CD4-positive, alpha-beta T cell treated with Interleukin-15 for 4 hours (primary cell): ENCODE measurements at regions not wholly inside any gene's neighbourhood (a gene's known extent, or its start where the extent isn't known, plus 50 kb on each side); places are given as distances from the start of the nearest gene placed in this dataset.

Experiments used
- DNase-seq: peaks from one replicate; pipeline ENCODE4 v3.0.0-alpha.2; 2020; ENCODE audit warnings: low spot score

DNA sequence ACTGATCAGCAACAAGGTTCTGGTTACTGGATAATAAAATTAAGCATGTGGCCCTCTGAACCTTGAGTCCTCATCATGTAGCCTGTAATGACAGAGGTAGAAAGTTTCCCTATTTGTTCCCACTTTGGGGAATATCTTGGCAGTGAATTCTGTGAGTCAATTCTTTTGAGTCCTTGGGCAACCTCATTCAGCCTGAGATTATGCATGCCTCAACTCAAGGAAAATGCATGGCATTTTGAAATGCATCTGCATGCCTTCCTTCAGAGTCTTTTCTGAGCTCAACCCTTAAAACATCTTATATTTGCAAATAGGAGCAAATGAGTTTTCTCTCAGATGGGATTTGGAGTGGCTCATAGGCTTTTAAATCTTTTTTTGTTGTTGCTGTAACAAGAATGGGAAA is 218.1 kb upstream of the CD180 start:
- DNase-seq: no peak

DNA sequence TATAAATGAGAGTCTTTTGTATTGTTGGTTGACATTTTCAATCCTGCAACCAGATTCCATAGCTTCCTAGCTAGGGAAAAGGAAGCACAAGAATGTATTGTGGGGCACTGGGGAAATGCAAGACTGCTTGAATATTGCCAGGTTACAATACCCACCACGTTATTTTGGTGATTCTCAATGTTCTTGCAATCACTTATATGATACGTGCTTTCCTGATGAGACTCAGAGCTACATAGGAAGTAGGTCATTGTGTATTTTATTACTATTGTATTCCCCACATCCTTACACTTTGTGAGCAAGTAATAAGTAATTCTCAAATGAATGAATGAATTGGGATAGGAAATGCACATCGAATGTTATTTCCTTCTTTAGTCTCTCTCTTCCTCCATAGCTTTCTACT is 217.1 kb upstream of the CD180 start:
- no peak for DNase-seq

DNA sequence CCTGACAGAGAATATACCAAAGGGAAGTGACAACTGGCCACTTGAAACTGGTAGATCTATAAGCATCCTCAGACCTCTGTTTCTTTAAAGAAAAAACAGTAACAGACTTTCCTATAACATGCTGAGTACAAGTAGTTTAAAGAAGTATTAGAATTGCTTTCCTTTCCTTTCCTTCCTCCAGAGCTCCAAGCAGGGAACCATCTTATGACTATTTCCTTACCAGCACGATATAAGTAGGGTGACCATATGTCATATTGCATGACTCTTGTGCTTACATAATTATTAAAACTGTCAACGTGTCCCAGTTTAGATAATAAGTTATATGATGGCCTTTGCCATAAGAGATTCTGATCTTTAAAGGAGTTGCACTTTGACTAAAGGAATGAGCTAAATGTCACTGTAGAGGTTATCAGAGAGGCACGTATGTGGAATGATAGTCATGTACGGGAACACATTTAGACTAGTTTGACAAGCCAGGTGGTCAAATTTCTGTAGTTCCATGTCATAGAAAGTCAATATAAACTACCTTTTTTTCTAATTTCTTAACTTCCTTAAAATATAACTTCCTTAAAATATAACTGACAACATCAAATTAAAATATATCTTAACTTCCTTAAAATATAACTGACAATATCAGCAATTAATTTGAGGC is 212.7 kb upstream of the CD180 start:
- DNase-seq: no peak

DNA sequence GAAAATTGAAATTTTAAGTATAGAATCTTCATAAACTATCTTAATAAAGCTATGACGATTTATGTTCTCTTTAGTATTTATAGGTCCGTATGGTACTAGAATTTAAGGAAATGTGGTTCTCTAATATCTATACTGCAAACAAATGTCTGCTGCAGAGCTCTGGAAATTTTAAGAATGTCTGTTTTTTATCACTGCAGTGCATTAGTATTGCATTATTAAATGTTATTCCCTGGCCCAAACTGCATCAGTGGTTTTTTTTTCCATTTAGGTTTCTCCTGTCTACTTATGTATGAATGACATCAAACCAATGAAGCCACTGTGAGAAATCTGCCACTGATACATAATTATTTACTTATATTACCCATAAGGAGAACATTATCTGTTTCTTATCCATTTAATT is 211.4 kb upstream of the CD180 start:
- no peak for DNase-seq

DNA sequence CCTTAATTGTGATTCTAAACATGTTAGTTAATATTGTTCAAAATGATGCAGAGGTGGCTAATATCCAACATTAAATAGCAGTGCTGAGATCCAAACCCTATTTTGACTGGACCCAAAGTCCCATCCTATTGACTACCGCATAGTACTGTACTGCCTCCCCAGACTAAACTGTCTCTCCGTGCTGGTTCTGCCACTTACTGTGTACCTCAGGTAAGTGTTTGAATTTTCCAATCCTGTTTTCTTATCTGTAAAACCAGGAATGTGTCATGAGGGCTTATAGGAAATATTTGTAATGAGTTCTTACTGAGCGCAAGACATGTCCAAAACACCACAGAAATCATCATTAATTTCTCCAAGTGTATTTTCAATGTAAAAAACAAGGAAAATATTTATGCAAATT is 209.2 kb upstream of the CD180 start:
- no peak for DNase-seq

DNA sequence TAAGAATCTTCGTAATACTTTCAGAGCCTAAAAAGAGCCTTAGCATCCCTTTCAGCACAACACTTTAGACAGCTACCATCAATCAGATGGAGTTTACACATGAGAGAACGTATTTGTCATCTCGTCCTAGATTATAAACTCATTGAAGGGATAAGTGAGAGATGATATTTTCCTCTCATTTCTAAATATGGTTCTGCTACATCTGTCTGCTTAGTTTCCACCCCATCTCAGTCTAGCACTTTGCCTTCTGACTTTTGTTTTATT is 208.4 kb upstream of the CD180 start:
- no peak for DNase-seq

DNA sequence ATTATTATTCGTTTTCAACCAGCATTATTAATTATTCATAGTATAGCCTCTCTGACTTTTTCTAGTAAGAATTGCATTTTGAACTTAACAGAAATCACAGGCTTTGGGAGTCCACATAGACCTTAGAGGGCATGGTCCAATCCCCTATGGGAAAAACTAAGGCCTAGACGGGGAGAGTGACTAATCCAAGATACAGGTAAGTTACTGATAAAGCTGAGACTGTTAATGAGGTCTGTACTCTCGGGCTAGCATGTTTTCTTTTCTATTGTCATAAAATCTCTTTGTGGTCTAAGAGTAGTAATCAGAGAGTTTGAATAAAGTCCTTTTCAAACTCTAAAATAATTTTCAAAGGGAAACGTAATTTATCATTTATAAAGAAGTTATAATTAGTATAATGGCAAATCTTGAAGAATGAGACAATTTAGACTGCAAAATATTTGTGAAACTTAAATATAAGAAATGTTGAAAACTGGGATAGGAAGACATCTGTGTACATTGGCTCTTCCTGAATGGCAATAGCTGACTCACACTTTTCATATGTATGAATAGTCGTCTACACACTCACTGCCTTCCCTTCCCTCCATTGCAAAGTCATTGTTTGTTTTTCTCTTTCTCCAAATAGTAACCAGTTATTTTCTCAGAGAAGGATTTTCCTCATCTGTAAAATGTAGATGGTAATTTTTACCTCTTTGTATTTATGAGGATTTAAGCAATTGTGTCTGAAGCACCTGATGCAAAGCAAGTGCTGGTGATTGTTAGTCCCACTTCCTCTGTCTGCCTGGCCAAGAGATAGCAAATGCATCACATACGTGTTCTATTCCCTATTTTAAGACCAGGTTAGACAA is 207.9 kb upstream of the CD180 start:
- no peak for DNase-seq

DNA sequence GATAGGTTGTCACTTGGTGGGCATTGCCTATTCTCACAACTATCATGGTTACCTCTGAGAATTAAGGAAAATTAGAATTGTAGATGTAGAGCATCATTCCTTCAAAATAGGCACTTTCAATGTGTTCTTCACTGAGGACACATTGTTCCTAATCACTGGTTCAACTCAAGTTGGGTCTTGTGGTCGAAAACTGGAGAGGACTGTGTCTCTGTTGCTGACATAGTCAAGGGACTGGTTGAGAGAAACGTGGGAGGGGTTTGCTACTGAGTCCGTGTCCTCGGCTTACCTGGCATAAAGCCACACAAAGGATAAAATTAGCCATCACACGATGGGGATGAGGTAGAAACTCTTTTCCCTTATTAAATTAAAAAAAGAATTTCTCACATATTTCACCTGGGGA is 205.9 kb upstream of the CD180 start:
- DNase-seq: no peak

DNA sequence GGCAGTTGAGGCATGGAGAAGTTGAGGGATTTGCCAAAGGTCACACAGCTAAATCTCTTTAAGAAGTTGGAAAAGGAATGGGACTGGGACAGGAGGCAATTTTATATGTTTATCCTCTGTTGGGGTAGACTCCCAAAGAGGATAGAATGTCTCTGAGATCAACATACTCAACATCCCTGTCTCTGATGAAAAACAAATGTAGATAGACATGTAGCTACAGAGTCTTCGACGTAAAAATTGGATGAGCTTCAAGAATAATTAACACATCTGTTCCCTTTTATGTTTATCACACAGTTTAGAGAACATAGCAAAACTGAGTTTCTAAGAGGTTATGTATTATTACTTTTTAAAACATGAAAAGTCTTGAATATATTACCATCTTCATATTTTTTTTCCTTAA is 204.6 kb upstream of the CD180 start:
- DNase-seq: no peak

DNA sequence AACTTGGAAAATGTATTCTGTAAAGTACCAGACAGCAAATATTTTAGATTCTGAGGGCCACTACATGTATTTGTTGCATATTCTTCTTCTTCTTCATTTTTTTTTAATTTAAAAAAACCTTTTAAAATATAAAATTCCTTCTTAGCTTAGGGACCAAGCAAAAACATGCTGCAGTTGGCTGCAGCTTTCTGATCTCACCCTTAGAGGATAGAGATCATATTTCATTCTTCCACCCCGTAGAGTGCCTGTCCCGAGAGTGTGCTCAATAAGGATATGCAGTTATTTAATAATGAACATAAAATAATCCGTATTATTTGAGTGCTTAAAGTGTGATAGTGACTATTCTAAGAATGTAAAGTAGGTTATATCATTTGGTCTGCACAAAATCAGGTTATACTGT is 204.2 kb upstream of the CD180 start:
- no peak for DNase-seq

DNA sequence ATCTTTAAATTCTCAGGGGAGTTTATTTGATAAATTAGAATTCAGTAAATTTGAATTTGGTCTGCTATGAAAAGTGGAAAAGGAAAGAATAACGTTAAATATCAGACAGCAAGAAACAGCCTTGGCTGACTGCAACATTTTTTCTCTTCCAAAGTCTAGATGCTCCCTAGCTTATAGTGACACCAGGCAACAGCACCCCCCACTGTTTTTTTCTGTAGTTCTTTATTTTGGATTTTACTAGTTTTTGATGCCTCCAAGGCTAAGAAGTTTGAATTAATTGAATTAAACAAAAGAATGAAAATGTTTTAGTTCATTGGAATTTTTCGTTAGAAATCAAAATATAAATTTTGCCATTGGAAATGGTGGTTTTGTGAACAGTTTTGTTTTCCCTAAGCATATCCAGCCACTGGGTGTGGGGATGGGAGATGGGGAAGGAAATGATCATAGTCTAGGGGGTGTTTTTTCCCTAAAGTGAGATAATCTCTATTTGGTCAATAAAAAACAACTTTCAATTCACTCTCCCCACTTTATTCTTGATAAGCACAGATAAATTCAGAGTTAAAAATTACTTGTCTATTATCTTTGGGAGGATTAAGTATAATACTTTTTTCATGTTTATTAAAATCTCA is 199.3 kb upstream of the CD180 start:
- no peak for DNase-seq

DNA sequence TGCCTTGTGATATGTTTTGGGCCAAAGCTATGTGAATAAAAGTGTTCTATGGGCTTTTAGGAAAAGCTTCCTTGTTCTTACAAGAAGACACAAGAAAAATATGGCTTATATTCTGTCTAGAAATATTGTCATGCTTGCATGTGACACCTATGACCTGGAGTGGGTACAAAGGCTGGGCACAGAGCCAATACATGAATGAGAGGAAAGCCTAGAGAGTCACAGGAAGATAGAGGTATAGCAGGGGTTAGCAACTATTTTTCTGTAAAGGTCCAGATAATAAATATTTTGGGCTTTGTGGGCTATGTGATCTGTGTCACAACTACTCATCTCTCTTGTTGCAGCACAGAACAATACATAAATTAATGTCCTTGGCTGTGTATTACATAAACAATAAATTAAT is 196.6 kb upstream of the CD180 start:
- DNase-seq: no peak

DNA sequence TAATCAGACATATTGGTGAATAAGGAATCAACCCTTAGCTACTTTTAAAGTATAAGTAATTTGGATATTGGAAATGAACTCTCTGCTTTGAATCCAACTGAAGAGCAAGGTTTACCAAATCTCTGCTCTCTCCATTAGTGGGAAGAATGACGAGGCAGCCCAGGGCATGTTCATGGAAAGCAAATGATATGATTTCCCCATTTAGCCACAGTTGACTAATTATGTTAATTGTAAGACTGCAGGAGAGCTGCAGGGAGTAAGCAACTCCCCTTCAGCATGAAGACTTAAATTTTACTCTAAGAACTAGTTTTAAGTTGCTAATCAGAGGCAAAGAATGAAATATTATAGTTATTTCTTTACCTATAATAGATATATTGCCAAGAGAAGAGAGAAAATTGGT is 194.3 kb upstream of the CD180 start:
- DNase-seq: no peak

DNA sequence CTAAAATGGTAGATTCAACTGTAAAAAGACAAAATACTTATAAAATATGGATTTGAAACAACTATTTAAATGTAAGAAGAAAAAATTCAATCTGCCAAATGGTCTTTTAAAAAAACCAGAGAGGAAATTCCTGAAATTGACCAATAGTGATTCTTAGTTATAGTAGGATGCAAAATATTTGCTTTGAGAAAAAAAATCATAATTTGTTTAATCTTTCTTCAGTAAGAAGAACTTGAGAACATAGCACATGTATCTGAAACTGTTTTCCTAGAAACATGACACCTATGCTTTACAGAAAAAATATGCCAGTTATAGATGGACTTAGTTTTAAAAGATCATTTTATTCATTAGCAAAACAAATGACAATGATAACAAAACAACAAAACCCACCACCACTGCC is 186.9 kb upstream of the CD180 start:
- no peak for DNase-seq

DNA sequence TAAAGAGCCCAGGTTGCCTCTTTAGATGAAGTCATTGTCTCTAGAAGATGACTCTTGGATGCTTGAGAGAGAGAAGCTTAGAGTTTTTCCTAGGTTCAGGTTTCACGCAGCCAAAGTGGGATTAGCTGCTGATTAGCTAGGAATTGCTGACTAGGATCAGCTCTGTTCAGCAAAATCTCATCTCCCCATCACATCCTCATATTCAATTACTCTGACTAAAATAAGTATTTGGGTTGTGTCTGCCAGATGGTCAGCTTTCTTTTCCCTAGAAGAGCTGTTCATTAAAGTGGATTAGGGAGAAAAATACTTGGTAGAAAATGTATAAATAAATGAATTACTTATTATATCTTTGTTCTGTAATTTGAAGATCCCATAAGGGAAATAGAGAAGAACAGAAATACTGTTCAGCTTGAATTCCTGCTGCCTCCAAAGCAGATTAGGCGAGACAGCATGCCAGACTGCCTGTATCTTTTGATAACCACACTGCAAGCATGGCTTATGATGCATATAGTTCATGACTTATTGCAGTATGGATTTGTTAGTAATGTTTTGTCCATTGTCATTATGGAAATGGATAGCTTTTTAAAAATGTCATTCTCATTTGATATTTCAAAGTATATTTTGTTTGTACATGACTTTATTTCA is 184.8 kb upstream of the CD180 start:
- no peak for DNase-seq

DNA sequence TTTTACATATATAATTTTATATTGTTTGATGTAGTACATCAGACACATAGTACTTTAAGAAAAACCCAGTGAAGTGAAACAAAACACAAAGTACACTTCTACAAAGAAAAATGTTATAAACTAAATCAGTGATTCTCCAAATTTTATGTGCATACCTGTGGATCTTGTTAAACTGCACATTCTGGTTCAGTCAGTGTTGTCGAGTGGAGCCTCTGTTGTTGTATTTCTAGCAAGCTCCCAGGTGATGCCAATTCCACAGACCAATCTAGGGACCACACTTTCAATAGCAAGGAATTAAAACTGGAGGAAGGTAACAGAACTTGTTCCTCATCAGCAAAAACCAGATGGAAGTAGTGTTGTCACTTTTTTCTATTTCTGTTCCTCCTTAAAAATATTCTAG is 183.8 kb upstream of the CD180 start:
- no peak for DNase-seq

DNA sequence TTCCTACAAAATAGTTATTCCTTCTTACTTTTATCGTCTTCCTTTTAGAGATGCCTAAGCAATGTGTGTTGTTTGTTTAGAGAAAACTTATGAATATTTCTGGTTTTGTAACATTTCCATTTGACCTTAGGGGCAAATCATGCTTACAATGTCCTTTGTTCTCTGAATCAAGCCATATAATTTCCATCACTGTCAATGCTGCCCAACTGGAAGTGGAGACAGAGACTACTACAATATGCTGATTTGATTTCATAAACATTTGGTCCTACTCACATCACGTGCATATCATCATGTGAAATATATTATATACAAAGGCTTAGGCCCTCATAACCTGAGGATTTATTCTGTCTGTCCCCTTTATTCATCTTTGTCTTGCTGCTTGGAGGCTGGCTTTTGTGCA is 183.2 kb upstream of the CD180 start:
- no peak for DNase-seq

DNA sequence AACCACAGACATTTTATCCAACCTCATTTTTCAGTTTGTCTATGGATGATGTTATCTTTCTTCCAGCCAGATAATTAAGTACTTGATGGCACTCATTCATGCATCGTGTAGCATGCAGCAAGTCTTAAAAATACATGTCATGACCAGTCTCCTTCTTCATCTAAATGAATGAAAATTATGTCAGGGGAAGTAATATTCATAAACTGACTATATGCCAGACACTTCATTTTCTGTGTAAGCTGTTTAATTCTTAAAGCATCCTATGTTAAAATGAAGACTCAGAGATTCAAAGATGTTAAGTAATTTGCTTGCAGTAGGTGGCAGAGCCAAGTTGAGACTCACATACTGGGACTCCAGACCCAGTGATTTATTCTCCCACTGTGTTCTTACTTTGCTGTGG is 181.7 kb upstream of the CD180 start:
- no peak for DNase-seq

DNA sequence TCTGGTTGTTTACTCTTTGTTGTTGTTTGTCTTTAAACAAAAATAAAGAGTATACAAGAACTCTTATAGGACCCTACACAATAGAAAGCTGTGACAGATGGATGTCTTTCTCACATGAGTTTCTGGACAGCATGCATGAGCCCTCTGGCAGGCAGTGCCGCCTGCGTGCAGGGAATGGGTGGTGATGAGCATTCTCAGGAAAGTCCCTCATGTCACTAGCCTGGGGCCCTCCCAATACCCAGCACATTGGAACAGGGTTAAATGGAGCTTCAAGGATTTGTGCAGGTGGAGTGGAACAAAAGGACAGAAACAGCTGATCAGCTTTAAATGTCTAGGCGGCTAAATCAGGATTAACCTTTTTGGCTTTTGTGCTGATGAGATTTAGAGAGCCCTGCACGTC is 181.0 kb upstream of the CD180 start:
- DNase-seq: no peak

DNA sequence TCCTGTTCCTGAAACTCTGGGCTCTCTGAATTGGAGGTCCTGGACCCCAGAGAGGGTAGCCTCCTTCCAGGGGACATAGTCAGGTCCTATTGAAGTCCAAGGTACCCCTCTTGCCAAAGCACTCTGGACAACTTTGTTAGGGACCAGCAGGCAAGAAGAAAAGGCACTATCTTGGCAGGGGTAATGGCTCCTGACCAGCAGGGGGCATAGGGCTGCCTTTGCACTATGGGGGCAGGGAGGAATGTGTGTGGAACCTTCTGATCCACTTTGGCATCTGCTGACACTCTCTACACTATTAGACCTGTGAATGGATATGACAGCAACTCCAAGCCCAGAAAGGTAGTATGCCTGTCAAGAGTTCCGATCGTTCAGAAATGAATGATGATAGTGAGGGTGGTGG is 179.0 kb upstream of the CD180 start:
- no peak for DNase-seq

DNA sequence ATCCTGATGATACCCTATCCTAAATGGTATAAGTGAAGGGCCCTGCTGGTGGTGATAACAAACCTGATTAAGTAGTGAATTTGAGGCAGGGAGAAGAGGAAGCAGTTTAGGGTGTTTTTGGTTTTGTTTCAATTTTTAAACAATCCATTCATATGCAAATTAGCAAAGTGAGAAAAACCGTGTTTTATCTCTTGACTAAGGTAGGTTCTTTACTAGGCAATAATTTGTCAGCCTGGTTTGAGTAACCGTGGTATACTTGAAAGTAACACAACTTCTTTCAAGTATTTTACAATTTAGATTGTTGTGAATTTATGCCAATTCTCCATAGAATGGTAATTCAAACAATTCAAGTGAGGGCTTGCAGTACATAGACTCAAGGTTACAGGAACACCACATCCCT is 177.8 kb upstream of the CD180 start:
- DNase-seq: no peak

DNA sequence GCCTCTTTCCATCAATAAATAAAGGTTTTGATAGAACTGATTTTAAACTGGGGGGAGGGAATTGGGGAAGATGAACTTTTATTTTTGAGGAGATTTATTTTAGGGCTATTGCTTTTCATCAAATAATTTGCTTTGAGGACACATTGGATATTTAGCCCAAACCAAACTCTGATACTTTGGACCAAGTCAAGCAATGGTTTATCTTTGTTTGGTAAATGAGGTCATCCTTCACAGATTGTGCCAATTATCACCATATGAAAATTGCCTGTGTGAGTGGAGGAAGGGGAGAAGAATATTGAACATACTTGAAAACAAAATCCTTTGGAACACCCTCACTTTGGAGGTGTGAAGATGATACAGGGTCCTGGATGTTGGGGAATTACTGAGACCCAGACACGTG is 176.9 kb upstream of the CD180 start:
- DNase-seq: no peak

DNA sequence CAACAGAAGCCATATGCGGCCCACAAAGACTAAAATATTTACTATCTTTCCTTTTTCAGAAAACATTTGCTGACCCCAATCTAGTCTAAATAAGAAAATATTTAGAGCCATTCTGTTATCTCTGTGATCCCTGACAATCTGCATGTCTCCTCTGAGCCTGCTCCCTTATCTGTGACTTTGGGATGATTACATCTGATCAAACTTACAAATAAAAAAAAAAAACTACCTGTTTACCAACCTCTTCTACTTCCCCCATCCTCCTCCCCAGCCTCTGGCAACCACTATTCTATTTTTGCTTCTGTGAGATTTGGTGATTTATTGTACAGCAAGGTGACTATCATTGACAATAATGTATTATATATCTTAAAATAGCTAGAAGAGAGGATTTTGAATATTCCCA is 176.3 kb upstream of the CD180 start:
- DNase-seq: no peak
